NCI-H2227 treated with DMSO at 0.1 percent for 48 hours (cell line): ENCODE measurements at regions not wholly inside any gene's neighbourhood (a gene's known extent, or its start where the extent isn't known, plus 50 kb on each side); places are given as distances from the start of the nearest gene placed in this dataset.

Experiments
- DNase-seq: peaks from one replicate; lab custom pipeline; 2025; lab: John Stamatoyannopoulos, UW

DNA sequence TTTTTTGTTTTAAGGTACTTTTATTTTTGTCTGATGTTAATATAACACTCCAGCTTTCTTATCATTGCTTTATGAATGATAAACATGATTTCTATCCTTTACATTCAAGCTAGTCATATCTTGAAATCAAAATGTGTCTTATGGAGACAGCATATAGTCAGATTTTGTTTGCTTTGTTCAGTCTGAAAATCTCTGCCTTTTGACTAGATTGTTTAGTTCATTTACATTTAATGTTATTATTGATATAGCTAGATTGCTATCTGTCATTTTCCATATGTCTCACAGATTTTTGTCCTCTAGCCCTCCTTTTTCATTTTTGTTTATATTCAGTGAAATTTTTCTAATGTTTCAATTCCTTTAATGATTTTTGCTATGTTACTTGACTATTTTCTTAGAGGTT is 332.8 kb downstream of the SMOC2 start:
- no peak for DNase-seq

DNA sequence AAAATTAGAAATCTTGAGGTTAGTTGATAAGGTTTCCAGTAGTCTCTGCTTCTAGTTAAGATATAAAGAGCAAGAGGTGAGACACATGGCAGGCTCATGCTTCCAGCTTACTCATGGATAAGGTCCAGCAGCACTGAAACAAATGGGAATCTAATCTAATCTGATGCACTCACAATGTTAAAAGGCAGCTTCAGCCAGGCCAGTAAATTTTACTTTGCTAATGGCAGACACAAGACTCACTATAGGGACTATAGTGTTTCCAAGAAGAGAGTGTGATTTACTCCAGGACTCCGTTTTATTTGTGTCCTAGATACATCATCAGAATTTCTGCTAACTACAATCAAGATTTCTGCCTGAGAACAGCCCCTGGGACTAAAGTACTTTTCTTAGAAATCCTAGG is 324.8 kb downstream of the SMOC2 start:
- no peak for DNase-seq

DNA sequence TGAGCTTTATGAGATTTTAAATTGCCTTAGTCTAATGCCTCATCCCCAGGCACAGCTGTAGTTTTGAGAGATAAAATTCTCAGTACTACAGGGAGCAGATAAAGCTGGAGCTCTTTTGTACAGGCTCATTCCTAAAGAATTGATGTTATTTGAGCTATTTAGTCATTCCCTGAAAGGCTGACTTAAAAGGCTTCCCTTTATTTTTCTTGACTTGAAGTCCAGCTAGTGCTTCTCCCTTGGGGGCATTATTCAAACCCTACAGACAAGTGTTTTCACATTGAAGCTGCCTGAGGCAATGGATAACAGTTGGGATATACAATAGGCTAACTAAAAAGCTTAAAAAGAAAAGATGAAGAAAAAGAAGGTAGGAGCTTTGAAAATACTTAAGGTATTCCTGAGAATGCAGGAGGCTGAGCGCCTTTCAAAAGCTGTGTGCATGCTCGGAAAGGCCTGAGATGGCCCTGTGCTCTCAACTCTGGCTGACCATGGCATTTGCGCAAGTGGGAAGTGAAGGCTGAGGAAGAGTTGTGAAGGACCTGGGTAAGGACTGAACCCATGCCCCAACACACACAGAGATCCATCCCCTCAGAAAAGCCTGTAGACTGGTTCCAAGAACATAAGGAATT is 315.1 kb downstream of the SMOC2 start:
- DNase-seq = no peak

DNA sequence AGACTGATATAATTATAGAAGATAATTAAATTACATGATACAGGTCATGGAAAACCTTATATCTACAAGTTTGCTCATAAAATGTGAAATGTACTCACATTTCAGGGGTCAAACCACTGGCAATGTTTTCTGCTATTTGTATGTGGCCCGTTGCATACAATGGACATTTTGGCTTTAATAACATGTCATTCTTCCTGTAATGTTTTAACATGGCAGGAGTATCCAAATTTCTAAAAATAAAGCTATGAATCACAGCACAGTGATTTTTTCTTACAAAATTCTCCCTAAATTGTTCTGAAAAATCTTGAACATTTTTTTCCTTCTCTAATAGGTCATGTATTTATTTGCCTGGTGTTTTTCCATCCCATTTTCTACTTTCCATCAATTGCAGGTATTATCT is 305.7 kb downstream of the SMOC2 start:
- no peak for DNase-seq

DNA sequence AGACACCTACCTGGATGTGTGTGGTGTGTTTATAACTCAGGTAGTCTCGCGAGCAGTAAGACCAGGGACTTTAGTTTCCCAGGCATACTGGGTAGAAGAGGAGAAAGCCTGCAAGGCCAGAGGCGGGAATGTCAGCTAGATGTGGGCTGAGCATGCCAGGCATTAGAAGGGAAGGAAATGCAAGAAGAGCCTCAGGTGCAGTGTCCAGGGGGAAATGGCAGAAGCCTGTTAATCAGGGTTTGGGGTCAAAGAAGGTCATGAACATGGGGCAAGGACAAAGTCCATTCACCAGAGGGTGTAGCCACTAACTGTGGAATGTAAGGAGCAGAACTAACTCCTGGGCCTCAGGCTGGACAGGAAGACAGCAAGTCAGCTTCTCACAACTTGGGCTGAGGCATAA is 305.0 kb downstream of the SMOC2 start:
- DNase-seq = no peak

DNA sequence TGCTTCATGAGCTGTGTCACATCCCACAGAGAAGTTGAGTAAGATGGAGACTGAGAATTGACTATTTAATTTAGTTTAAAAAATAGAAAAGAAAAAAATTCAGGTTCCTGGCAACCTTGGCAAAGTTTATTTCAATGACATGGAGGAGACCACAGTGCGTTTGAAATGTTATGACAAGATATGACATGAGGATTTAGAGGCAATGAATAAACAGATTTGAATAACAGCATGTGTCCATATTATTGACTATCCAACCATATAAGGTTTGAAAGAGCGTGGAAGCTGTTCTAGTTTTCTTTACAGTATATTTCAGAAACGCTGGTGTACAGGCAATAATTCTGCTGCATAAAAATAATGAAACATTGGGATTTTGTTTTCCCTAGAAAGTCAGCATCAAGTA is 303.9 kb downstream of the SMOC2 start:
- no peak for DNase-seq

DNA sequence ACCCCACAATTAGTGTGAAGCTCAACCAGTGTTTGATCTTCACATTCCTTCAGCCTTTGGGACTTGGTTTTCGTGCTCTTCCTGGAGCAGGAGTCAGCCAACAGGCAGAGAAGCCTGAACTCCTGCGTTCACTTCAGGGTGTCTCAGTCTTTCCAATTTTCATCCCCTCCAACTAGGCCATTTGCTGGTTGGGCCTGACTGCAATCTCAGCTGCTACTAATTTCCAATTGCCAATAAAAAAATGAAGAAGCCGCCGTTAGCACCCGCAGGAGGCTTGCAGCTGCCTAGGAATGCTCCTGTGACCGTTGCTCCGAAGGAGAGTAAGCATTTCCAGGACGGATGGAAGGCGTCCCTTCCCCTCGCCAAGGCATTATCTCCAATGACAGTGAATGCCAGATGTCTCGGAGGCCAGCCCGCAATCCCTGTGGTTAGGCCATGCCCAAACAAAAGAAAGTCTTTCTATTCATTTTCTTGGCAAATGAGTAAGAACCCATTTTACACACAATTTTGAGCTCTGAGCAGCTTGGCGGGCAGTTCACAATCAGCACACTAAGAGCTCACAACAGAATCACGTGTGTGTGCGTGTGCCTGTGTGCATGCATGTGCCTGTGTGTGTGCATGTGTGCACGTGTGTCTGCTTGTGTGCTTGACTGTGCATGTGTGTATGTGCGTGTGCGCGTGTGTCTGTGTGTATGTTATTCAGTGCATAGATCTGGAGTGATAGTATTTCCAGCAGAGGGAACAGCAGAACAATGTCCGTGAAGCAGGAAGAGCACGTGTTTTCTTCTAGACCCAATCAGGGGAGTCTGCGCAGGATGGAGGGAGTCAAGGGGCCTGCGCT is 301.2 kb downstream of the SMOC2 start:
- DNase-seq = no peak

DNA sequence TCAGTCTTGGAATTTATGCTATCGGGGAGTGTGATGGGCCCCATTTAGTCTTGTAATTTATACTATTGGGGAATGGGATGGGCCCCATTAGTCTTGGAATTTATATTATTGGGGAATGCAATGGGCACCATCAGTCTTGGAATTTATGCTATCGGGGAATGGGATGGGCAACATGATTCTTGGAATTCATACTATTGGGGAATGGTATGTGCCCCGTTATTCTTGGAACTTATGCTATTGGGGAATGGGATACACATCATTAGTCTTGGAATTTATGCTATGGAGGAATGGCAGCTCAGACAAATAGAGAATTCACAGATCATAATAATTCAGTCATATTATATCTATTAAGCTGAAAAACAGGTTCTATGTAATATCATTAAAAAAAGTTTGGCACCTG is 300.3 kb downstream of the SMOC2 start:
- DNase-seq = no peak

DNA sequence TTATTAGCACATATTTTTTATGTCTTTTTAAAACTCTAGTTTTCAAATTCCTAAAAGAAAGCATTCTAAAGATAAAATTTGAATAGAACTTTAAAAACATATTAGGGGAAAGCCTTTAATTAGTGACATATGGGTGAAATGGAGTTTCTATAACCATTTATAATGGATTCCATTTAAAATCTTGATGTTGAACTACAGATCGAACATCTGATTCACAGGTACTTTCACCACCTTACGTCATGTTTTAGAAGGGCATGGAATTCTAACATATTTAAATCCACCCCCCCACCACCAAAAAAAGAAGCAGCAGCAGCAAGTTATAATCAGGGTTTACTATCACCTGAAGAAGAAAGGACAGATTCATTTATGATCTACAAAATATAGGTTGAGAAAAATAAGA is 298.4 kb downstream of the SMOC2 start:
- no peak for DNase-seq

DNA sequence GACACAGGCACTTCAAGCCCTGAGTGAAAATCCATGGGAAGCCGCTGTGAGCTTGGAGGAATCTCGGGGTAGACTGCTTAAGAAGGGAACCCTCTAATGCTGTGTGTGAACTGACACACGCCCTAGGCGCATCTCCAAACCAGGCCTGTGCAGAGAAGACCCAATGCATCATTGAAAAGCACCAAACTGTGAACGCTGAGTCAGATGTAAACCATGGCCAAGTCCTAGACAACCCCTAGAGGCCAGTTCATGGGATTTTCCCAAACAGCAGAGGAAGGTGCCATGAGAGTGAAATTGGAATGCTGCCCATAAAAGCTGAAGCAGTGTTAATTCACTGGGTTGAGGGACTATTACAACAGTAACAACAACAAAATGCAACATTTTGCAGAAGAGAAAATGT is 296.5 kb downstream of the SMOC2 start:
- DNase-seq = no peak

DNA sequence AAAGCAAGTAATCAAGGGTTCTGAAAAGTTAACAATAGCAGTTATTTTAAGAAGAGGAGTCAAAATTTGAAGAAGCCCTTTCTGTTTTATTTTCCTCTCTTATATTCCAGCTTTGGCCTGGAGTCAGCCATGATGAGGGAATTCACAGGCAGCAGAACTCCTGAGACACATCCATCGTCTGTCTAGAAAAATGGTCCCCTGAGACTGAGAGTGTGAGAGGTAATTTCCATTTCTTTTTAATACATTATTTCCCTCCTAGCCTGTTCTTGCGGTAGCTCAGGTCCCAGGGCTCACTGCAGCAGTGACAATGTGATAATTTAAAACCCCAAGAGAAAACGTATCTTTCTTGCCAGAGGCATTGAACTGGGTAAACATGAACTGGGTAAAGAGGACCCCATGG is 296.0 kb downstream of the SMOC2 start:
- no peak for DNase-seq

DNA sequence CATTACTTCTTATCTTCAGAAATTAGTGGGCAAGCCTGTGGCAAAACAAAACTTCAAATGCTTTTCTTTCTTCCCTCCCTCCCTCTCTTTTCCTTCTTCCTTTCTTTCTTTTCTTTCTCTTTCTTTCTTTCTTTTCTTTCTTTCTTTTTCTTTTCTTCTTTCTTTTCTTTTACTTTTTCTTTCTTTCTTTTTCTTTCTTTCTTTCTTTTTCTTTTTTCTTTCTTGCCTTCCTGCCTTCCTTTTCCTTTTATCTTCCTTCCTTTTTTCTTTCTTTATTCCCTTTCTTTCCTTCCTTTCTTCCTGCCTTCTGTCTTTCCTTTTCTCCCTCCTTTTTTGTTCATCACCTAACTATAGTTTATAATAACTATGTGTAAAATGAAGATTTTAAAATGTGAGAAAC is 295.1 kb downstream of the SMOC2 start:
- no peak for DNase-seq

DNA sequence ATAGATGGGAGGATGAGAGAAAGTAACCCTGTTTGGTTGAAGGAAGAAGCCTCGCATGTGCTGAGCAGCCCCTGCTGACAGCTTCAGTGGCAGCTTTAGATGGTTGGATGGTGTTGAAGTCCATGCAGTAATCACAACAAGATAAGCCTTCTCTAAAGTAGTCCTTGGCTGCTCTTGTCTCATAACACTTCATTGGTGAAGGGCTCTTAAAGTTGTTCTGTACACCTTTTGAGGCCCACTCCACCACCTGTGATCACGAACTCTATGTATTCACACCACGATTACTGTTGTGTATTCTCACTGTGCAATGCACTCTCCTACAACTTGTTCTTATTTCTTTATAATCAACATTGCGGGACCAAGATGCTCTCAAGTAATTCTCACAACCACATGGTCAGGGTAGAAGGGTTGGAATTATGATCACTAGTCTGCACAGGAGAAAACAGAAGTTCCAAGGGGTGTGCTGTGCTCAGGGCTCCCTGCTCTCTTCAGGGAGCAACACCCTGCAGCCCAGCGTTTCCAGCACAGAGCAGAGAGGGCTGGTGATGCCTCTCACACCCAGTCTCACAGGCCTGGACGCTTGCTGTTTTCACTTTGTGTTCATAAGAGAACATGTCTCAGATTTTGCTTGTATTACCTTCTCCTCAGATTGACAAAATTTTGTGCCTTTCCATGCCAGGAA is 294.4 kb downstream of the SMOC2 start:
- no peak for DNase-seq

DNA sequence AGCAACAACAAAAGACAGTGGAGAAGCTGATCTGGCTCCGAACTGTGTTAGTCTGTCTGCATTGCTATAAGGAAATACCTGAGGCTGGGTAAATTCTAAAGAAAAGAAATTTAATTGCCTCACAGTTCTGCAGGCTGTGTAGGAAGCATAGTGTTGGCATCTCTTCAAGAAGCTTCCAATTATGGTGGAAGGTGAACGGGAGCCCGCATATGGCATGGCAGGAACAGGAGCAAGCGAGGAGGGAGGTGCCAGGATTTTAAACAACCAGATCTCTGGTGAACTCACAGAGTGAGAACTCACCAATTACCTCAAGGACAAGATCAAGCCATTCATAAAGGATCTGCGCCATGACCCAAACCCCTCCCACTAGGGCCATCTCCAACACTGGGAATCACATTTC is 293.5 kb downstream of the SMOC2 start:
- DNase-seq = no peak

DNA sequence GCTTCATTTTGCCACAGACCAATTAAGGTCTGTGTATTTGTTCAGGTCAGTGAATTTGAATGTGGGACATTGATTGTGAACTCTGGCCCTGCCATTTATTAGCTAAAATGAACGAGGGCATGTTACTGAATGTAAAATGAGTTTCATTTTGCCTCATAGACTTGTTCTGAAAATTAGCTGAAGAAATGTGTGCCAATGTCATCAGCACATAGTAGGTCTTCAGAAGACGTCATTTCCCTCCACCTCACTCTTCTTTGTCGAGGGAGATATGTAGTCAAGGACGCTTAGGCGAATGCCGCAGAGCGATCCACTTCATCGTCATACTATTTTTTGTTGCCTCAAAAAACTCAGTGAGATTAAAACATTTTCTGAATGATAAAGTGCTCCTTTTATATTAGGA is 291.7 kb downstream of the SMOC2 start:
- no peak for DNase-seq

DNA sequence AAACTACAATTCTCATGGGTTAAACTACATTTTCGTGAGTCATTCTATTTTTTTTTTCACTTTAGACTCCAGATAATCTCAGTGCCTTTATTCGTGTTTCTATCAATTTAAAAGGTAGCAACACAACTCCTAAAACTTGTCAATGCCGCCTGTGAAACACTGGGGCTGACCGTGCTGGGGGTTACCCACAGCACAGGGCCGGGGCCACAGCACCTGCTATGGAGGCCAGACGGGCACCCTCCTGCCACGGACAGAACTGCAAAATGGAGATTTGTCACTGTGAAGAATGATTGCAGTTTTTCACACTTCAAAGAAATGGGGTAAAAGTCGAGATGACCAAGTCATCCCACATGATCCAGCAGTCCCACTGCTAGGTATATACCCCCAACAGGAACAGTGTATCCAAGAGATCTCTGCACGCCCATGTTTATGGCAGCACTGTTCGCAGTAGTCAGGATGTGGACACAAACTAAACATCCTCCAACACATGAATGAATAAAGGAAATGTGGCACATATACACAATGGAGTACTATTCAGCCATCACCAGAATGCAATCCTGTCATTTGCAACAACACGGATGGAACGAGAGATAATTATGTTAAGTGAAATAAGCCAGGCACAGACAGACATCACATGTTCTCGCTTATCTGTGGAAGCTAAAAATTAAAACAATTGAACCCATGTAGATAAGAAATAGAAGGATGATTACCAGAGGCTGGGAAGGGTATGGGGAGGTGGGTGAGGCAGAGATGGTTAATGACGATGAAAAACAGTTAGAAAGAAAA is 290.1 kb downstream of the SMOC2 start:
- no peak for DNase-seq

DNA sequence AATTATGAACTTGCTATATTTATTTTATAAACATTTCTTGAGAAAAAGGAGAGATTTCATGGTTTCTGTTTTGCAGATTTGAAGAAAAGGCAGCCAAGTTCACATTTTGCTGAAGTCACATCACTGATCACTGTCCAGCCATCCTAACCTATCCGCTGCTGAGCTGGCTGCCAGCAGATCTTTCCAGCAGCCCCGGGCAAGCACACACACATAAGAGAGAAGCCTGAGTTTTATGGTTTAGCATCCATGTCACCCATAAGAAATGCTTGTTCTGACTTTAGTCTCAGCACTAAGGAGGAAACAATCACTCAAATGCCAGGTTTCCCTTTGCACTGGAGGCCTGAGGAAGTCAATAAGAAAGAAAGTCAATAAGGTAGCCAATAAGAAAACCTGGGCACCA is 287.1 kb downstream of the SMOC2 start:
- no peak for DNase-seq

DNA sequence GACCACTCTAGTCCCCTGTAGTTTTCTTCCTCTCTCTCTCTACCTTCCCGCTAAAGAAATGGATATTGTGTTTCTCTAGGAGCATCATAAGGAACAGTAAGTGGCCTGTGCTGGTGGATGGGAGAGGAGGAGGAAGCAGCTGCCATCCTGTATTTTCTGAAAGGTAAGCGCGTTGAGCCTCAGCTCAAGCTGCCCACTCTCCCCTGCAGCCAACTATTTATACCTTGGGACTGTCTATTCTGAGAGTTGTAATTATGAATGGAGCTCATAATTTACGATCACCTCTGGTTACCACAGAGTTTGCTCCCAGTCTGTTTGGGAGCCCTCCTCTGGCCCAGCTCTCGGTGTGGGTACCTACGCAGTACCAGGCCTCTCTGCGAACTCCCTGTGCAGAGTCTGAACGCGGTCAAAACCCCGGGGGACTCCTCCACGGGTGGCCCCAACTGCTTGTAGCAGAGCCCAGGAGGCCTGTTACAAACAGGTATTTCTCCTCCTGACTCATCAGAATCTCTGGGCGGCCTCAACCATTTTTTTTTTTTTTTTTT is 285.4 kb downstream of the SMOC2 start:
- DNase-seq = no peak

DNA sequence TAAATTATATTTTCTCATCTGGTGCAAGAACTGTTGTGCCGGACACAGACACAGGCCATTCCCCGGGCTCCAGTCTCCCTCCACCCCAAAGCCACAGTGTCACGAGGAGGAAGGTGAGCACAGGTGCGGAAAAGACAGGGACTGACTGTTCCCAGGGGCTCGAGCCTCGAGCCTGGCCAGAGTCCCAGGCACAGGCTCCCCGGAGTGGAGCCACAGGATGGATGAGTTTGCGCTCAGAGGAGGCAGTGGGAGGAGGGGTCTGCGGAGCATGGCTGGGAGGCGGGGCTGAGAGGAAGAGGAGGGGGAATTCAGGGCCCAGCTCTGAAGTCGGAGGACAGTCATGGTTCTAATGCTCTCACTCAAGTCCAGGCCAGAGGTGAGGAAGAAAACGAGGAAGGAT is 284.8 kb downstream of the SMOC2 start:
- DNase-seq = no peak

DNA sequence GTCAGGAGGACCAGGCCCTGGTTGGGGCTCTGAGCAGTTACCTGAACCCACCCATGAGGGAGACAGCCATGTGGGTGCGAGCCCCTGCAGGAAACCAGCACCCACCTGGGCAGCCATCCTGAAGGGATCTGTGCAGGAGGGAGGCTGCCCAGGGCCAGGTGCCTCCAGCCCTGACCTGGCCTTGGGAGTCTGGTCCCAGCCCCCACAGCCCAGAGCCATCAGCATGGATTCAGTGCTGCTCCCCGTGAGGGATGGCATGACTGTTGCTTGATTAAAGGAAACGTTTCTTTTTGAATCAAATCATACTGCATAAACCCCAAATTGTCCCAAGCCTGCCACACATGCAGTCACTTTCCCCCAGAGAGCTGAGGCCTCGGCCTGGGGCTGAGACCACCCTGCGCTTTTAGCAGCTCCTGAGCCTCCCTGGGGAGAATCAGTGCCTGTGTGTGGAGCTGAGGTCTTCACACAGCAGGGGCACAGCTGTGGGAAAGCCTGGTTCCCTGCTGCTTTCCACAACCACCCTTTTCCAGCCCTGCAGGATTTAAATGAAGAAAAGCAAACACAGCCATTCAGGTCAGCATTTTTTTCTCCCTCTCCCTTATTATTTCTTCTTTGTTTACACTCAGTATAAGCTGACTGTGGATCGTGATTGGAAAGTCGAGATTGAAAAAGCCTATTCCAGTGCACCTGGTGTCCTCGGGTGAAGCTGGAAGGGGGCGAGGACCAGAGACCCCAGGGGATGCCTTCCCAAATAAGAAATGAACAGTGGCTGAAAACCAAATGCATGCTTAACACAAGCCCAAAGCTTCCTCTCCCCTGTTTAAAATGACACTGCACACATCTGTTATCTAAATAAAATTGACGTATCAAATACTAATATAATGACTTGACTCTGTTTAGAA is 283.9 kb downstream of the SMOC2 start:
- no peak for DNase-seq

DNA sequence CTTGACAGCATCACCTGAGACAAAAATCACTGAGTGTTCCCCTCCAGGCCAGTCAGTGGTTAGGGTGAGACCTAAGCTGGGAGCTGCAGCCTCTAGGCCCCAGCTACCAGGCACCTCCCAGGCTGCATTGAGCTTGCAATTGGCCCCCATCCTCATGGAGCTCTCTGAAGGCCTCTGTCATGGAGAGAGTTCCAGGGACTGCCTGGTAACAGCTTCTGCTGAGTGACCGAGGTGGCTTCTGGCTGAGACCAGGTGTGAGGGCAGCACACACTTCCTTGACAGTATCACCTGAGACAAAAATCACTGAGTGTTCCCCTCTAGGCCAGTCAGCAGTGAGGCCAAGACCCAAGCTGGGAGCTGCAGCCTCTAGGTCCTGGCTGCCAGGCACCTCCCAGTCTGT is 283.0 kb downstream of the SMOC2 start:
- DNase-seq = no peak
